IPS-NIHi11 (cell line): ENCODE measurements at regions not wholly inside any gene's neighbourhood (a gene's known extent, or its start where the extent isn't known, plus 50 kb on each side); places are given as distances from the start of the nearest gene placed in this dataset.
"Not testable (repeated sequence)": the region's sequence is repeated elsewhere in the genome, so short reads cannot be mapped to it uniquely, and the experiment has no call there.

ENCODE experiments used
- DNase-seq: peaks from one replicate; pipeline ENCODE4 v3.0.0; 2012; ENCODE audit warnings: mixed read lengths, low spot score

- DNase-seq, result no peak
Measured at GRCh38 chr2:14828223-14828622, 195.7 kb downstream of the LRATD1 start.

DNA sequence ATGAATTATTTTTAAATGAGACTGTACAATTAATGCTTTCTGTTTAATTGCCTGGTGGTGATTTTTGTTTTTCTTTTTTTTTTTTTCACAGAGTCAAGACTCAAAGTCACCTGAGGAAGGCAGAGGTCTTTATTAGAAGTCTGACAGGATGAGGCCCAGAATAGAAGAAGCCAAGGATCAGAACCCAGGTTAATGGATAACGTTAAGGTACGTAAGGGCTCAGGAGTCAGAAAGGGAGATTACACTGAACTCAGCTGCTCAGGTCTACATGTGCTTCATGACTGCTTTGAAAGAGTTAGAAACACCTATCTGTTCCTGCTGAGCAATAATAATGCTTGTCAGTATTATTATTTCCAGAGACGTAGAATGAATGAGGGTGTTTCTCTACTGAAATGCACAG, 196.5 kb downstream of the LRATD1 start:
- DNase-seq, result no peak

- no peak for DNase-seq
Measured at GRCh38 chr2:14831458-14831857, 198.9 kb downstream of the LRATD1 start.

GRCh38 chr2:14843507-14844204, 211.1 kb downstream of the LRATD1 start:
- DNase-seq, result no peak

DNA sequence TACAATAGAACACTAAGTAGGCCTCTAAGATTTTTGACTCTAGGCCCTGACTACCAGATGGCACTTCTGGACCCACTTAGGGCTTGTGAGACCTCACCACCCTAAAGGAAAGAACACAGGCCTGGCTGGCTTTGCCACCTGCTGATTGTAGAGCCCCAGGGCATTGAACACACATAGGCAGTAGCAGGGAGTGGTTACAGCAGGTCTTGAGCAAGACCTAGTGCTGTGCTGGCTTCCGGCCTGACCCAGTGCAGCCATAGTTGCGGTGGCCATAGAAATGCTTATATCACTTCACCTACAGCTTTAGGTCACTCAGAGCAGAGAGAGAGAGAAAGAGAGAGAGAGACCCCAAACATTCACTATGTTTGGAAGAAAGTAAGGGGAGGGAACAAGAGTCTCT, 223.2 kb downstream of the LRATD1 start:
- no peak for DNase-seq

DNA sequence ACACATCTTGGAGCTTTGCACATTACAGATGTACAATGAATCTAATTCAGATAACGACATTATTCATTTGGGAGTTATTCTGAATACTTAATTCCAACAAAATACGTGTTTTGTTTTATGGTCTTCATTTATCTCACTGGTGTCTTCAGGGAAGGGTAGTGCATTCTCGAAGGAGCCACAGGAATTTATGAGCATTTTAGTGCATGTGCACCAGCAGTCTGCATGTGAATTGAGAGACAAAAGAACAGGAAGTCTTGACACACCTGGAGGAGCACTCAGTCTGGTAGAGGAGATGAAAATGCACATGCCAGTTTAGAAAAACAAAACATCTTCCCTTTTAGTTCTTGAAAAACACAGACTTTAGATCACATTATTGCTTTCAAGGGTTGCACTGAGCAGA, 228.7 kb downstream of the LRATD1 start:
- DNase-seq, result no peak

- DNase-seq, result no peak
Measured at GRCh38 chr2:14866736-14867352, 234.3 kb downstream of the LRATD1 start.

GRCh38 chr2:14867853-14868252, 235.3 kb downstream of the LRATD1 start:
- DNase-seq, result no peak

- DNase-seq, result no peak
Measured at GRCh38 chr2:14872779-14873325, 240.3 kb downstream of the LRATD1 start.

GRCh38 chr2:14881651-14882327, 249.3 kb downstream of the LRATD1 start:
- no peak for DNase-seq

DNA sequence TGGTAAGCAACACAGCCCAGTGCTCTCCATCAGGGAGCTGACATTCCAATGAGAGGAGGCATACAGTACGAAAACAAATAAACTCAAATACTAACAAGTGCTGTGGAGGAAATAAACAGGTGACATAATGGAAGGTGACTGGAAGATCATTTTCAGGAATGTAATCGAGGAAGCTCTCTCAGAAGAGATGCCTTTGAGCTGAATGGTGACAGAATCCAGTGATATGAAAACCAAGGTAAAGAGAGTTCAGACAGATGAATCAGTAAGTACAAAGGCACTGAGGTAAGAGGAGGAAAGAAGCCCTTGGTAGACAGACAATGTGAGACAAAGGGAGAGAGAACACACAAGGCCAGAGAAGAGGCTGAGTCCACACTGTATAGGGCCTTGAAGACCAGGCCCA, 252.1 kb downstream of the LRATD1 start:
- DNase-seq, result no peak

- DNase-seq, result no peak
Measured at GRCh38 chr2:14891546-14891945, 259.0 kb downstream of the LRATD1 start.

DNA sequence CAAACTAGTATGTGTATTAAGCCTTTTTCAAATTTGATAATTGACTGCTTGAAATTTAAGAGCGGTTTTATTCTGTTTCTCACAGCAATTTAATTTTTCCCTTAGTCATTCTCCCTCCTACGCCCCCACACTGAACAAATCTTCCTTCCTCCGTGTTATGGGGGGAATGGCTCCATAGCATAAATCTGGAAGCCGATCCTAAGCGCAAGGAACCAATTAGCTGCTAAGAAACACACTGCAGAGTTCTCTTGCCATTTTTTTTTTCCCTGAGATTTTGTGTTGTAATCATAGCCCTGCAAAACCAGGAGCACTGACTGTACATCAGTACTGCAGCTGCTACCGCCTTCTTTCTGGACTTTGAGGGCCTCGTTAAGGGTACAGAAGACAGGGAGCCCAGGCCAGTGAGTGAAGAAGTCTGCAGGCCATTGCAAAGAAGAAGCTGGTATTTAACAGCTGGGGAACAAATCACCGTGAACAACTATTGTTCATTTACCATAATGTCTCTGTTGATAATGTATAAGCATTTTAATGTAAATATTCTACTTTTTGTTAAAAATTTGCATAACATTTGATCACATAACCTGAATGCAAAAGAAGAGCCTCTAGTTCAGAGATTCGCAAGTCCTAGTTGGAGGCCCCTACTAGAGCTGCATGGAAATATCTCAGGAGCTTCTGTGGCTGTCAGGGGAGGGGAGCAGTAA, 264.0 kb downstream of the LRATD1 start:
- DNase-seq, result no peak

DNA sequence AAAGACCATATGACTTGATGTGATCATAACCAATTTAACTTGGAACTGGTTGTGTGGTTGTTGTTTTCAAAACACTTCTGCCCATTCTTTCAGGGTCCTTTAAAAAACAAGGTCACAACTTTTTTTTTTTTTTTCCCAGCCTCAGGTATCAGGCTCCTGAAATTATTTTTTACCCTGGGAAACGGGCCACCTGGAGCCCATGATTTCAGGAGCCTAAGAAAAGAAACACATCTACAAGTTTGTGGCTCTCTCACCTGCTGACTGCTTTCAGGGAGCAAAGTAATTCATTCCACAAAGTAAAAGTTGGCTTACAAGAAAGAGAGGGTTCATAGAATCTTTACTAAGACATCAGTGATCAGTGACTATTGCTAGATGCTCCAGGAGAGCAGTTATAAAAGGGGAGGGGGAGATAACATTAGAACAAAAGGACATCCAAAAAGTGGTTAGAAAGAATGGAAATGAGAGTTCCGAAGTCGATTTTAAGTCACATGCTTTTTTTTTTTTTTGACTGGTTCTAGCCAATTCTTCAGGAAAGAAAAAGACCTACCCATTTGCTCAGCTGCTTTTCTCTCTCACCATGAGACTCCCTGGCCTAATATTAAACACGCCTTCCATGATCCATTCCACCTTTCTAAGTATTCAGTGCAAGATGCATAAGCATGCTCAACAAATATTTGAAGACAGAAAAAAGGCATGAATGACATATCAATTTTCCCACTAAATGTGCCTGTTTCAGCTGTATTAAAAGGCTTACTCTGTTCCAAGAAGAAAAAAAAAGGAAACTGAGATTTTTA, 267.3 kb downstream of the LRATD1 start:
- no peak for DNase-seq

DNA sequence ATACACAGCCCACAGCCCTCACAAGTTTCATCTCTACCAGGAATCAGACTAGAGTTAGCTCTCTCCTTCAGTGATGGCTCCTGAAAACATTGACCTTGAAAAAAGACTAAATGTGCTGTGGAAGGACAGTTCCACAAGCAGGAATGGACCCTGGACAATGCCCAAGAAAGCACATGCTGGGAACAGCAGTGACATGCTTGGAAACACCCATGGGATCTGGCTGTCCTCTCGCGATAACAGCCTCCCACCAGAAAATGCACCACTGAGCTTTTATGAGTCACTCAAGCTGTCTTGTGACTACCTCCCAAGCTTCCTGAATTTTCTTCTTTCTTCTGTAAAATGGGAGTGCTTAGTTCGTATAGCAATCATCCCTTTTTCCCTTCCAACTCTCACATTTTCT, 269.2 kb downstream of the LRATD1 start:
- no peak for DNase-seq

DNA sequence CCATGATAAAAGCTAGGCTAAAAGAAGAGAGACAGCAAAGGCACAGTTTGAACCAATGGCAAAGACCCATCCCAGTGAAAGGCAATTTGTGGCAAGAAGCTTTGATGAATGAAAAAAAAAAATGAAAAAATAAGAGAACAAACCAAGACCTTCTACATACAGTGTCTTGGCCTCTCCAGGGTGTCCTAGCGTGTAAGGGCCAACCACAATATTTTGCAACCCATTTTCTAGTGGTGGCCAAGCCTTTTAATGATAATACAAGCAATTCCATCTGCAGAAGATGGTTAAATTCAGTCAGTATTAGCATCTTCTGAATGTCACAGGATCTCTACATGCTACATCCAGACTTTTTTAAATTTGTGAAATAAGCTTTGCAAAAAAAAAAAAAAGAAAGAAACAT, 270.4 kb downstream of the LRATD1 start:
- no peak for DNase-seq

DNA sequence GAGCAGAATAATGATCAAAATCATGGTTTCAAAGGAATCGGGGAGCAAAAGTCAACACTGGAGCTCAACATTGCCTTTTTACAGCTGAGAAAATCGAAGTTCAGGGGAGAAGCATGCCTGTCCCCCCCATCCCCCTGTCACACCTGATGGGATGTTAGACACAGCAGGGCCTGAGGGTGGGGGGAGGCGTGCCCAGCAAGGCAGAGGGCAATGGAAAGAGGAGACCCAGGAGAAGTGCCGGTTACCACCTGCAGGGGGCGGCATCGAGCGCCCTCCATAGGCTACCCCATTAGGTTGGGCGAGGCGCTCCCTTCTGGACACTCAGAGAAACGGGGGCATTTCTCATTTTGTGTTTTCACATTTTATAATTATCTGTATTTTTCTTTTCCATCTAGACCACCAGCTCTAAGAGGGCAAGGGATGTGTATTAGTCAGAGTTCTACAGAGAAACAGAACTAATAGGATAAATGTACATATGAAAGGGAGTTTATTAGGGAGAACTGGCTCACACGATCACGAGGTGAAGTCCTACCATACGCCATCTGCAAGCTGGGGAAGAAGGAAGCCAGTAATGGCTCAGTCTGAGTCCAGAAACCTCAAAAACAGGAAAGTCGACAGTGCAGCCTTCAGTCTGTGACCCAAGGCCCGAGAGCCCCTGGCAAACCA, 271.3 kb downstream of the LRATD1 start:
- peak; percentile 90 for DNase-seq

DNA sequence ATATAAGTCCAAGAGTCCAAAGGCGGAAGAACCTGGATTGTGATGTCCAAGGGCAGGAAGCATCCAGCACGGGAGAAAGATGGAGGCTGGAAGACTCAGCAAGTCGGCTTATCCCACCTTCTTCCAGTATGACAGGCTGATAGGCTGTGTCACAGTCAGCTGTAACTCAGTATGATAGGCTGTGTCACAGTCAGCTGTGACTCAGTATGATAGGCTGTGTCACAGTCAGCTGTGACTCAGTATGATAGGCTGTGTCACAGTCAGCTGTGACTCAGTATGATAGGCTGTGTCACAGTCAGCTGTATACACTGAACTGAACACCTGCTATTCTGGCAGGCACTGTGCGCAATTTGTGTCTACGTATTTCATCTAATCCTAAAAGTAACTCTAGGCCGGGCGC, 271.9 kb downstream of the LRATD1 start:
- not testable (repeated sequence) for DNase-seq

- DNase-seq, result no peak
Measured at GRCh38 chr2:14905571-14905970, 273.1 kb downstream of the LRATD1 start.

DNA sequence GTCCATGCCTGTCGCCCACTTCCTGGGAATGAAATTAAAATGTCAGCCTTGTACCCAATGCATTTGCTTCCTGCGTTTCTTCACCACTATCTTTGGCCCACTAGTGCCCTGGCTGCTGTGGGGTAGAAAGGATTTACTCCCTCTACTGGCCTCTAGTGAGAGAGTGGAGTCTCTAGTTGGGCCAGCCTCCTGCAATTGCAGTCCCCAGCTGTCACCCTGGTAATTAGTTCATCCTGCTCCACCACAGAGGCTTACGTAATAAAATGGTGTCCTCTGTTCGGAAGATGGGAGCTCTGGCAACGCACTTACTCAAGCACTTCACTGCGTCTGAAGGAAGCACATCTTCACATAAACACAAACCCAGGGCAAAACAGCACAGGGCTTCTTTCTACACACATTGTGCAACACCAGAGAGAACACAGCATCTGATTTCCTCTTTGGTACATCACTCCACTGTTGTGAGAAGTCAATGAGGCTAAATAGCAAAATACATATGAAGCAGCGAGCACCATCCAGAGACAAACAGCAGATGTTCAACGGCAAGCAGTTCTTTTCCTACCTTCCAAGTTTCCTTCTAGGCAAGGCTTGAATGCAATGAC, 274.6 kb downstream of the LRATD1 start:
- DNase-seq, result peak; percentile 20

- DNase-seq, result no peak
Measured at GRCh38 chr2:14909795-14910194, 277.3 kb downstream of the LRATD1 start.
